H1 (cell line): ENCODE measurements at regions not wholly inside any gene's neighbourhood (a gene's known extent, or its start where the extent isn't known, plus 50 kb on each side); places are given as distances from the start of the nearest gene placed in this dataset.

Source experiments
- CTCF ChIA-PET: fragments of 300-600 bp; sonication (Branson Sonifier 250); formaldehyde crosslinking; loops from one replicate; lab custom pipeline; 2021; ENCODE audit not compliant: partially characterized antibody; lab: Charles Lee
- POLR2A ChIA-PET: fragments of 300-600 bp; sonication (Branson Sonifier 250); formaldehyde crosslinking; loops from one replicate; lab custom pipeline; 2021; ENCODE audit warnings: inconsistent platforms; ENCODE audit not compliant: partially characterized antibody; lab: Charles Lee
- DNase-seq, 2 experiments: peaks; one replicate each; pipeline versions ENCODE4 v3.0.0 to v3.0.0-alpha.2; 2010 to 2022; ENCODE audit warnings: low spot score in 2 of 2, low read depth in 1 of 2, mixed read lengths in 1 of 2
- FAIRE-seq: peaks from 2 replicates; lab custom pipeline; 2011; peaks lifted over from hg19 to GRCh38; lab: Jason Lieb, UNC
- H2AFZ ChIP-seq: 2 replicates; pipeline ENCODE4 v1.8.1; 2012; ENCODE audit warnings: low read length, inconsistent platforms
- H2AK5ac ChIP-seq: 2 replicates; pipeline ENCODE4 v1.6.1; 2013; ENCODE audit warnings: low read depth, low read length
- H2BK120ac ChIP-seq: replicated peaks from 2 replicates; pipeline ENCODE3; 2013; ENCODE audit warnings: low read depth, low read length, inconsistent platforms
- H2BK12ac ChIP-seq: 2 replicates; pipeline ENCODE4 v1.6.1; 2013; ENCODE audit warnings: low read depth, low read length
- H2BK15ac ChIP-seq: 2 replicates; pipeline ENCODE4 v1.6.1; 2013; ENCODE audit warnings: low read length
- H2BK20ac ChIP-seq: 2 replicates; pipeline ENCODE4 v1.6.1; 2013; ENCODE audit warnings: low read length
- H2BK5ac ChIP-seq: 2 replicates; pipeline ENCODE4 v1.6.1; 2013; ENCODE audit warnings: low read depth, low read length
- H3K14ac ChIP-seq: 2 replicates; pipeline ENCODE4 v1.6.1; 2013; ENCODE audit warnings: inconsistent platforms; ENCODE audit not compliant: insufficient read length
- H3K18ac ChIP-seq: 2 replicates; pipeline ENCODE4 v1.6.1; 2013; ENCODE audit warnings: low read length; ENCODE audit errors: extremely low read depth
- H3K23ac ChIP-seq: 2 replicates; pipeline ENCODE4 v1.6.1; 2013; ENCODE audit warnings: inconsistent platforms; ENCODE audit not compliant: insufficient read length
- H3K23me2 ChIP-seq: 2 replicates; pipeline ENCODE4 v1.6.1; 2013; ENCODE audit warnings: low read depth, low read length
- H3K27ac ChIP-seq: 2 replicates; pipeline ENCODE4 v1.6.1; 2011; ENCODE audit warnings: low read depth, low read length, inconsistent platforms
- H3K27me3 ChIP-seq, 4 experiments: replicated peaks in 1 of 4; 1 replicate in 1 of 4; 2 replicates in 3 of 4; pipeline versions ENCODE4 v1.6.1 to v1.8.1; 2011 to 2013; ENCODE audit warnings: low read length in 3 of 4, mild to moderate bottlenecking in 3 of 4, inconsistent platforms in 2 of 4, mixed read lengths in 2 of 4, moderate library complexity in 1 of 4; ENCODE audit not compliant: control insufficient read depth in 3 of 4, insufficient read depth in 3 of 4; ENCODE audit errors: extremely low read depth in 1 of 4
- H3K36me3 ChIP-seq, 4 experiments: 2 replicates each; pipeline versions ENCODE4 v1.6.1 to v1.8.1; 2011 to 2013; ENCODE audit warnings: mild to moderate bottlenecking in 4 of 4, low read length in 3 of 4, moderate library complexity in 2 of 4, control low read depth in 1 of 4, inconsistent platforms in 1 of 4; ENCODE audit not compliant: insufficient read depth in 4 of 4, control insufficient read depth in 2 of 4
- H3K4ac ChIP-seq: replicated peaks from 2 replicates; pipeline ENCODE3; 2013; ENCODE audit warnings: low read length, low read depth, mixed read lengths, inconsistent platforms; ENCODE audit not compliant: insufficient read length
- H3K4me1 ChIP-seq, 4 experiments: replicated peaks in 1 of 4; 1 replicate in 1 of 4; 2 replicates in 3 of 4; pipeline versions ENCODE4 v1.6.1 to v1.8.1; 2011 to 2013; ENCODE audit warnings: low read length in 3 of 4, inconsistent platforms in 2 of 4, mixed read lengths in 1 of 4; ENCODE audit not compliant: insufficient read depth in 4 of 4, control insufficient read depth in 3 of 4
- H3K4me2 ChIP-seq, 2 experiments: 2 replicates each; pipeline versions ENCODE4 v1.6.1 to v1.8.1; 2011 to 2013; ENCODE audit warnings: low read depth in 2 of 2, low read length in 2 of 2, control low read depth in 1 of 2, inconsistent platforms in 1 of 2, mild to moderate bottlenecking in 1 of 2; ENCODE audit not compliant: insufficient read depth in 1 of 2
- H3K4me3 ChIP-seq, 4 experiments: fragments of 200-600, 300-600 bp in 1 of 4; sonication (generic), shearing (Covaris generic), sonication (Bioruptor Twin) in 1 of 4; 2 replicates each; pipeline versions ENCODE4 v1.5.1 to v1.8.1; 2011 to 2016; ENCODE audit warnings: low read length in 4 of 4, low read depth in 3 of 4, control low read depth in 2 of 4, inconsistent platforms in 2 of 4, mild to moderate bottlenecking in 2 of 4, mixed read lengths in 1 of 4, moderate library complexity in 1 of 4; ENCODE audit not compliant: insufficient read depth in 2 of 4; ENCODE audit errors: extremely low read depth in 1 of 4
- H3K56ac ChIP-seq: replicated peaks from 2 replicates; pipeline ENCODE3; 2013; ENCODE audit warnings: low read depth, mild to moderate bottlenecking, mixed read lengths, low read length, inconsistent platforms; ENCODE audit not compliant: insufficient read length
- H3K79me1 ChIP-seq: 2 replicates; pipeline ENCODE4 v1.6.1; 2013; ENCODE audit warnings: low read depth, low read length, control low read depth
- H3K79me2 ChIP-seq, 2 experiments: 2 replicates each; pipeline versions ENCODE4 v1.6.1 to v1.8.1; 2012 to 2013; ENCODE audit warnings: low read length in 2 of 2, mild to moderate bottlenecking in 2 of 2, inconsistent platforms in 1 of 2; ENCODE audit not compliant: insufficient read depth in 2 of 2, control insufficient read depth in 1 of 2
- H3K9ac ChIP-seq, 4 experiments: replicated peaks in 1 of 4; 1 replicate in 1 of 4; 2 replicates in 3 of 4; pipeline versions ENCODE4 v1.6.1 to v1.8.1; 2011 to 2013; ENCODE audit warnings: low read depth in 3 of 4, low read length in 3 of 4, control low read depth in 2 of 4, mild to moderate bottlenecking in 2 of 4, moderate library complexity in 2 of 4, inconsistent platforms in 1 of 4; ENCODE audit errors: extremely low read depth in 1 of 4
- H3K9me3 ChIP-seq, 2 experiments: 2 replicates each; pipeline versions ENCODE4 v1.6.1 to v1.8.1; 2012 to 2013; ENCODE audit warnings: mild to moderate bottlenecking in 2 of 2, moderate library complexity in 2 of 2, control low read depth in 1 of 2, inconsistent platforms in 1 of 2, low read depth in 1 of 2, low read length in 1 of 2, mixed read lengths in 1 of 2; ENCODE audit not compliant: insufficient read depth in 2 of 2
- H4K20me1 ChIP-seq, 2 experiments: replicated peaks in 1 of 2; 2 replicates each; pipeline versions ENCODE3 to v1.8.1; 2011 to 2013; ENCODE audit warnings: inconsistent platforms in 2 of 2, low read length in 2 of 2, mild to moderate bottlenecking in 1 of 2; ENCODE audit not compliant: insufficient read depth in 2 of 2, control insufficient read depth in 1 of 2
- H4K5ac ChIP-seq: 2 replicates; pipeline ENCODE4 v1.6.1; 2013; ENCODE audit warnings: low read length, low read depth, mixed read lengths, inconsistent platforms; ENCODE audit not compliant: insufficient read length
- H4K8ac ChIP-seq: 2 replicates; pipeline ENCODE4 v1.8.0; 2013; ENCODE audit warnings: mild to moderate bottlenecking, moderate library complexity, low read length, inconsistent platforms; ENCODE audit not compliant: insufficient read depth; ENCODE audit errors: extremely low read depth
- H4K91ac ChIP-seq: replicated peaks from 2 replicates; pipeline ENCODE3; 2013; ENCODE audit warnings: low read length, mixed read lengths, inconsistent platforms; ENCODE audit not compliant: insufficient read length
- BACH1 ChIP-seq: IDR thresholded peaks from 2 replicates; pipeline ENCODE4 v1.6.1; 2012; ENCODE audit warnings: low read length, improper control_type of control experiment
- GABPA ChIP-seq: IDR thresholded peaks from 2 replicates; pipeline ENCODE4 v1.6.1; 2011; ENCODE audit warnings: mild to moderate bottlenecking, low read length, moderate library complexity, borderline replicate concordance; ENCODE audit not compliant: insufficient read depth
- MAFK ChIP-seq: IDR thresholded peaks from 2 replicates; pipeline ENCODE4 v1.6.1; 2012; ENCODE audit warnings: low read depth, mild to moderate bottlenecking, improper control_type of control experiment, low read length
- SIRT6 ChIP-seq: IDR thresholded peaks from one replicate; pipeline ENCODE4 v1.7.1; 2012; ENCODE audit warnings: low read length, inconsistent platforms
- SP2 ChIP-seq: IDR thresholded peaks from 2 replicates; pipeline ENCODE4 v1.6.1; 2012; ENCODE audit warnings: mild to moderate bottlenecking, low read length, inconsistent platforms
- whole genome bisulfite sequencing, 2 experiments: shearing (Covaris generic) in 1 of 2; methylation state at CpG; one replicate each; pipeline versions ENCODE4 v1.1.6 to v1.1.7; 2013 to 2015; ENCODE audit warnings: low lambda C conversion rate in 2 of 2, mixed read lengths in 2 of 2, inconsistent platforms in 1 of 2, low coverage in 1 of 2, missing lambda C conversion rate in 1 of 2; ENCODE audit not compliant: insufficient replicate concordance in 2 of 2, insufficient coverage in 1 of 2, insufficient read length in 1 of 2; ENCODE audit errors: extremely low coverage in 1 of 2, missing lambda C conversion rate in 1 of 2; 5-methylcytosine and 5-hydroxymethylcytosine counted together

DNA sequence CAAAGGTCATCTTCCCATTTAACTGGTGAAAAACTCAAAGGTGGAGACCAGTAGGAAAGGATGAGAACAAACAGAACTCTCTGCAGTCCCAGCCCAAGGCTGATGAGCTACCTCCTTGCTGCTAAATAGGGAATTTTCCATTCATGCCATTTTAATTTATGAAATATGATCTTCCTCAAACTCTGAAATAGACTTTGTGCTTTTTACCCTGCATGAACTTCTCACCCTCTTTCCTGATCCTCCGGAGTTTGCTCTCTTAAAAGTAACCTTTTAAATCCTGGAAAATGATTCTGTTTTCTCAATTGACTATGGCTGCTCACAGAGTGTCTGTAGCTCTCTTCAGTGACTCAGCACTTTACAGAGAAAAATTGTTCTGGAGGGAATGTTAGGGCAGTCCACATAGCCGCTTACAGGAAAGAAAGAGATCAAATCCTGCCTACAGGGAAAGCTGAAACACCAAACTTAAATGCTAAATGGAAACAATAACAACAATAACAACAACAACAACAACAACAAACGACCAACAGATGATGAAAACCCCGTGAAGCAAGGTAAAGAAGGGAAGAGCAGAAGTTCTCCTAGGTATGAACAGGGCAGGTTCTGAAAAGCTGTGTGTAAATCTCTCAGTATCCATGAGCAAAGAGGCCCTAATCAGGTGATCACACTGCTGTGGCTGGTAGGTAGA is 79.8 kb upstream of the SESTD1 start:
- Histone ChIP-seq H4K8ac (no peak overlapping the region), H2BK120ac (no peak overlapping the region), H3K23ac (no peak overlapping the region), H3K4ac (no peak overlapping the region)
- no peak for FAIRE-seq
- TF ChIP-seq GABPA: no peak
- TF ChIP-seq SIRT6: no peak
- peak; percentile 75 for TF ChIP-seq MAFK
- TF ChIP-seq SP2: no peak
- peak; percentile 84 for TF ChIP-seq BACH1
- TF ChIP-seq, all 59 proteins: peak for 2
- CTCF ChIA-PET: interaction anchor here (1.1 to 2.7 kb wide), 3 partner anchors 9 to 126 kb away, joined by 4 to 9 read pairs (median 6); no protein-coding TSS in a partner anchor
- Histone ChIP-seq H4K5ac (no peak overlapping the region), H4K20me1 (no peaks in the 10 kb centered on the region), H2BK5ac (peak overlapping the region; percentile 32; the same call in 1 of the 2 replicates), H3K79me2 (no peaks in the 10 kb centered on the region), H3K4me2 (no peak overlapping the region), H3K56ac (no peak overlapping the region), H2BK15ac (peak overlapping the region; percentile 1; the same call in 1 of the 2 replicates), H3K18ac (no peak overlapping the region), H4K91ac (no peak overlapping the region), H3K4me1 (peaks cover 0 to 3% (median 1%) of the 10 kb centered on the region in 4 experiments; a peak in 2 of 7 replicates), H2AK5ac (no peak overlapping the region), H3K36me3 (no peaks in the 10 kb centered on the region), H3K27me3 (no peaks in the 10 kb centered on the region), H2BK12ac (no peak overlapping the region), H3K4me3 (no peak overlapping the region), H3K14ac (no peak overlapping the region), H2BK20ac (no peak overlapping the region), H3K27ac (no peak overlapping the region), H2AFZ (peak overlapping the region; percentile 98), H3K9me3 (no peaks in the 10 kb centered on the region), H3K9ac (no peak overlapping the region), H3K23me2 (no peaks in the 10 kb centered on the region), H3K79me1 (no peaks in the 10 kb centered on the region)
- 80% methylated on average over 4 of the region's 4 CpGs; no CpG with 5 or more reads in 1 of the 2 experiments for WGBS, 2 experiments
- DNase-seq: no peak
- POLR2A ChIA-PET: no interaction called here
